ENCODE measurements at regions not wholly inside any gene's neighbourhood (a gene's known extent, or its start where the extent isn't known, plus 50 kb on each side); places are given as distances from the start of the nearest gene placed in this dataset.

- H3K9me3 Mint-ChIP-seq, result peaks cover 2% of the 10 kb centered on the region
- H3K27ac Mint-ChIP-seq, result no peak overlapping the region
- peaks cover 4% of the 10 kb centered on the region for H3K27me3 Mint-ChIP-seq
- no peak for DNase-seq
- H3K36me3 Mint-ChIP-seq, result no peaks in the 10 kb centered on the region
- no peak overlapping the region for H3K4me3 Mint-ChIP-seq
- H3K4me1 Mint-ChIP-seq, result no peaks in the 10 kb centered on the region
Measured at GRCh38 chr18:78739882-78740677, 239.5 kb upstream of the SALL3 start.

GRCh38 chr18:78740876-78741275, 238.7 kb upstream of the SALL3 start:
- H3K27me3 Mint-ChIP-seq, result peaks cover 4% of the 10 kb centered on the region
- no peaks in the 10 kb centered on the region for H3K36me3 Mint-ChIP-seq
- no peaks in the 10 kb centered on the region for H3K4me1 Mint-ChIP-seq
- no peak overlapping the region for H3K27ac Mint-ChIP-seq
- H3K9me3 Mint-ChIP-seq, result peaks cover 2% of the 10 kb centered on the region
- H3K4me3 Mint-ChIP-seq, result no peak overlapping the region
- DNase-seq, result no peak

GRCh38 chr18:78741381-78742217, 238.0 kb upstream of the SALL3 start:
- no peak for DNase-seq
- H3K9me3 Mint-ChIP-seq, result peaks cover 2% of the 10 kb centered on the region
- H3K27me3 Mint-ChIP-seq, result peaks cover 4% of the 10 kb centered on the region
- no peaks in the 10 kb centered on the region for H3K4me1 Mint-ChIP-seq
- H3K36me3 Mint-ChIP-seq, result no peaks in the 10 kb centered on the region
- H3K27ac Mint-ChIP-seq, result no peak overlapping the region
- no peak overlapping the region for H3K4me3 Mint-ChIP-seq

GRCh38 chr18:78742218-78742745, 237.3 kb upstream of the SALL3 start:
- H3K36me3 Mint-ChIP-seq, result no peaks in the 10 kb centered on the region
- no peak for DNase-seq
- no peak overlapping the region for H3K27ac Mint-ChIP-seq
- peaks cover 2% of the 10 kb centered on the region for H3K9me3 Mint-ChIP-seq
- no peak overlapping the region for H3K4me3 Mint-ChIP-seq
- H3K27me3 Mint-ChIP-seq, result peaks cover 4% of the 10 kb centered on the region
- H3K4me1 Mint-ChIP-seq, result no peaks in the 10 kb centered on the region

- Mint-ChIP-seq H3K27me3 (peaks cover 8% of the 10 kb centered on the region), H3K9me3 (peaks cover 2% of the 10 kb centered on the region), H3K4me1 (no peaks in the 10 kb centered on the region), H3K4me3 (no peak overlapping the region), H3K27ac (no peak overlapping the region), H3K36me3 (no peaks in the 10 kb centered on the region)
- no peak for DNase-seq
Measured at GRCh38 chr18:78743078-78743477, 236.5 kb upstream of the SALL3 start.

GRCh38 chr18:78751664-78752063, 228.0 kb upstream of the SALL3 start:
- no peak for DNase-seq
- H3K36me3 Mint-ChIP-seq, result no peaks in the 10 kb centered on the region
- H3K4me1 Mint-ChIP-seq, result no peaks in the 10 kb centered on the region
- H3K4me3 Mint-ChIP-seq, result no peak overlapping the region
- H3K27ac Mint-ChIP-seq, result no peak overlapping the region
- peaks cover 16% of the 10 kb centered on the region for H3K27me3 Mint-ChIP-seq
- H3K9me3 Mint-ChIP-seq, result peaks cover 1% of the 10 kb centered on the region

- H3K4me1 Mint-ChIP-seq, result no peaks in the 10 kb centered on the region
- H3K4me3 Mint-ChIP-seq, result no peak overlapping the region
- peaks cover 1% of the 10 kb centered on the region for H3K9me3 Mint-ChIP-seq
- H3K27ac Mint-ChIP-seq, result no peak overlapping the region
- no peaks in the 10 kb centered on the region for H3K36me3 Mint-ChIP-seq
- peaks cover 12% of the 10 kb centered on the region for H3K27me3 Mint-ChIP-seq
- DNase-seq, result no peak
Measured at GRCh38 chr18:78753240-78753639, 226.4 kb upstream of the SALL3 start.

- H3K4me3 Mint-ChIP-seq, result no peak overlapping the region
- H3K9me3 Mint-ChIP-seq, result peaks cover 1% of the 10 kb centered on the region
- DNase-seq, result no peak
- H3K36me3 Mint-ChIP-seq, result no peaks in the 10 kb centered on the region
- H3K27me3 Mint-ChIP-seq, result peaks cover 12% of the 10 kb centered on the region
- no peaks in the 10 kb centered on the region for H3K4me1 Mint-ChIP-seq
- H3K27ac Mint-ChIP-seq, result no peak overlapping the region
Measured at GRCh38 chr18:78754311-78755043, 225.1 kb upstream of the SALL3 start.

- Mint-ChIP-seq H3K9me3 (peaks cover 3% of the 10 kb centered on the region), H3K27me3 (peaks cover 5% of the 10 kb centered on the region), H3K27ac (no peak overlapping the region), H3K36me3 (no peaks in the 10 kb centered on the region), H3K4me3 (no peak overlapping the region), H3K4me1 (no peaks in the 10 kb centered on the region)
- no peak for DNase-seq
Measured at GRCh38 chr18:78757014-78757413, 222.6 kb upstream of the SALL3 start.

- Mint-ChIP-seq H3K36me3 (no peaks in the 10 kb centered on the region), H3K4me3 (no peak overlapping the region), H3K4me1 (no peaks in the 10 kb centered on the region), H3K27me3 (no peaks in the 10 kb centered on the region), H3K9me3 (peaks cover 7% of the 10 kb centered on the region), H3K27ac (no peak overlapping the region)
- DNase-seq, result no peak
Measured at GRCh38 chr18:78758496-78758895, 221.1 kb upstream of the SALL3 start.

GRCh38 chr18:78762753-78763152, 216.9 kb upstream of the SALL3 start:
- Mint-ChIP-seq H3K4me3 (no peak overlapping the region), H3K27me3 (no peaks in the 10 kb centered on the region), H3K36me3 (no peaks in the 10 kb centered on the region), H3K27ac (no peak overlapping the region), H3K9me3 (peaks cover 7% of the 10 kb centered on the region), H3K4me1 (no peaks in the 10 kb centered on the region)
- no peak for DNase-seq

- Mint-ChIP-seq H3K4me3 (no peak overlapping the region), H3K27ac (no peak overlapping the region), H3K27me3 (no peaks in the 10 kb centered on the region), H3K9me3 (peaks cover 7% of the 10 kb centered on the region), H3K4me1 (no peaks in the 10 kb centered on the region), H3K36me3 (no peaks in the 10 kb centered on the region)
- no peak for DNase-seq
Measured at GRCh38 chr18:78764544-78764943, 215.1 kb upstream of the SALL3 start.

- H3K27me3 Mint-ChIP-seq, result no peaks in the 10 kb centered on the region
- peaks cover 7% of the 10 kb centered on the region for H3K9me3 Mint-ChIP-seq
- DNase-seq, result no peak
- H3K36me3 Mint-ChIP-seq, result no peaks in the 10 kb centered on the region
- no peaks in the 10 kb centered on the region for H3K4me1 Mint-ChIP-seq
- H3K27ac Mint-ChIP-seq, result no peak overlapping the region
- H3K4me3 Mint-ChIP-seq, result no peak overlapping the region
Measured at GRCh38 chr18:78765142-78765541, 214.5 kb upstream of the SALL3 start.

- Mint-ChIP-seq H3K36me3 (no peaks in the 10 kb centered on the region), H3K9me3 (peaks cover 7% of the 10 kb centered on the region), H3K4me1 (no peaks in the 10 kb centered on the region), H3K27me3 (no peaks in the 10 kb centered on the region), H3K27ac (no peak overlapping the region), H3K4me3 (no peak overlapping the region)
- DNase-seq, result no peak
Measured at GRCh38 chr18:78765637-78766281, 213.9 kb upstream of the SALL3 start.

Measured in activated naive CD8-positive, alpha-beta T cell treated with anti-CD3 and anti-CD28 coated beads for 36 hours (primary cell).